WTC11 (cell line): ENCODE measurements at regions not wholly inside any gene's neighbourhood (a gene's known extent, or its start where the extent isn't known, plus 50 kb on each side); places are given as distances from the start of the nearest gene placed in this dataset.

Source experiments
- ATAC-seq: fragments of 200-7000 bp; cut with Tn5 transposase; 2 replicates; pipeline ENCODE4 v1.10.0; 2021; ENCODE audit warnings: mild to moderate bottlenecking, moderate library complexity
- CTCF ChIA-PET: fragments of 300-600 bp; sonication (Branson Sonifier 250); formaldehyde crosslinking; loops from one replicate; lab custom pipeline; 2021; ENCODE audit warnings: antibody characterized with exemption; lab: Charles Lee
- POLR2A ChIA-PET: fragments of 350-600 bp; sonication (Branson Sonifier 250); formaldehyde crosslinking; loops from one replicate; lab custom pipeline; 2021; ENCODE audit warnings: antibody characterized with exemption; lab: Charles Lee
- DNase-seq: peaks from one replicate; pipeline ENCODE4 v3.0.0; 2021; ENCODE audit warnings: low spot score
- H3K27ac Mint-ChIP-seq: 2 replicates; pipeline ENCODE4 v1.8.0; 2021; ENCODE audit warnings: mixed read lengths
- H3K27me3 Mint-ChIP-seq: 2 replicates; pipeline ENCODE4 v1.8.0; 2021; ENCODE audit warnings: low read depth, mild to moderate bottlenecking, moderate library complexity, mixed read lengths
- H3K36me3 Mint-ChIP-seq: 2 replicates; pipeline ENCODE4 v1.8.0; 2021; ENCODE audit warnings: mixed read lengths
- H3K4me1 Mint-ChIP-seq: 2 replicates; pipeline ENCODE4 v1.8.0; 2022; ENCODE audit warnings: mixed read lengths
- H3K4me3 Mint-ChIP-seq: 2 replicates; pipeline ENCODE4 v1.8.0; 2021; ENCODE audit warnings: mild to moderate bottlenecking, moderate library complexity, mixed read lengths
- H3K9me3 Mint-ChIP-seq: 2 replicates; pipeline ENCODE4 v1.8.0; 2021; ENCODE audit warnings: mixed read lengths
- AFF4 ChIP-seq: sonication (generic); formaldehyde crosslinking; IDR thresholded peaks from 2 replicates; pipeline ENCODE4 v1.8.1; 2023; ENCODE audit warnings: mild to moderate bottlenecking, missing genetic modification reagents, borderline replicate concordance
- ATF1 ChIP-seq: sonication (generic); formaldehyde crosslinking; IDR thresholded peaks from 2 replicates; pipeline ENCODE4 v1.8.1; 2023; ENCODE audit warnings: mild to moderate bottlenecking, moderate library complexity, missing genetic modification reagents
- FOXP1 ChIP-seq: sonication (generic); formaldehyde crosslinking; IDR thresholded peaks from 2 replicates; pipeline ENCODE4 v1.8.0; 2022; ENCODE audit warnings: missing genetic modification reagents, mild to moderate bottlenecking, moderate library complexity, borderline replicate concordance
- GRHL2 ChIP-seq: fragments of 250-450 bp; sonication (Bioruptor Pico); IDR thresholded peaks from 2 replicates; pipeline ENCODE4 v1.8.0; 2022; ENCODE audit warnings: mild to moderate bottlenecking, moderate library complexity; ENCODE audit not compliant: insufficient replicate concordance, severe bottlenecking
- HMGA2 ChIP-seq: fragments of 250-450 bp; sonication (Bioruptor Pico); IDR thresholded peaks from 2 replicates; pipeline ENCODE4 v1.4.0; 2021; ENCODE audit warnings: mild to moderate bottlenecking, moderate library complexity
- KAT7 ChIP-seq: sonication (generic); formaldehyde crosslinking; IDR thresholded peaks from 2 replicates; pipeline ENCODE4 v1.8.1; 2023; ENCODE audit warnings: missing genetic modification reagents, mild to moderate bottlenecking, borderline replicate concordance
- NFATC4 ChIP-seq: fragments of 250-450 bp; sonication (Bioruptor Pico); IDR thresholded peaks from 2 replicates; pipeline ENCODE4 v1.9.0; 2021; ENCODE audit warnings: mild to moderate bottlenecking
- RORB ChIP-seq: fragments of 250-450 bp; sonication (Bioruptor Pico); IDR thresholded peaks from 2 replicates; pipeline ENCODE4 v1.9.0; 2021; ENCODE audit warnings: mild to moderate bottlenecking
- SOX15 ChIP-seq: fragments of 250-450 bp; sonication (Bioruptor Pico); IDR thresholded peaks from 2 replicates; pipeline ENCODE4 v1.9.0; 2021; ENCODE audit warnings: mild to moderate bottlenecking
- TCF7 ChIP-seq: sonication (generic); formaldehyde crosslinking; IDR thresholded peaks from 2 replicates; pipeline ENCODE4 v1.8.0; 2022; ENCODE audit warnings: mild to moderate bottlenecking, low read depth, missing genetic modification reagents, moderate library complexity
- TEAD1 ChIP-seq: sonication (generic); formaldehyde crosslinking; IDR thresholded peaks from 2 replicates; pipeline ENCODE4 v1.8.0; 2022; ENCODE audit warnings: mild to moderate bottlenecking, missing genetic modification reagents
- USF1 ChIP-seq: sonication (generic); formaldehyde crosslinking; IDR thresholded peaks from 2 replicates; pipeline ENCODE4 v1.8.0; 2022; ENCODE audit warnings: mild to moderate bottlenecking, missing genetic modification reagents
- ZNF416 ChIP-seq: fragments of 250-450 bp; sonication (Bioruptor Pico); IDR thresholded peaks from 2 replicates; pipeline ENCODE4 v1.9.0; 2021; ENCODE audit warnings: mild to moderate bottlenecking, inconsistent platforms
- ZNF423 ChIP-seq: fragments of 250-450 bp; sonication (Bioruptor Pico); IDR thresholded peaks from 2 replicates; pipeline ENCODE4 v2.1.2; 2022; ENCODE audit warnings: mild to moderate bottlenecking, moderate library complexity
- TF ChIP-seq, protein P1 (sequence below): sonication (generic); formaldehyde crosslinking; IDR thresholded peaks from 2 replicates; pipeline ENCODE4 v1.8.0; 2022; ENCODE audit warnings: mild to moderate bottlenecking, missing genetic modification reagents
- TF ChIP-seq, protein P2 (sequence below): fragments of 250-450 bp; sonication (Bioruptor Pico); IDR thresholded peaks from 2 replicates; pipeline ENCODE4 v1.9.0; 2021; ENCODE audit warnings: moderate library complexity, mild to moderate bottlenecking, inconsistent platforms, borderline replicate concordance
- TF ChIP-seq, protein P3 (sequence below): sonication (generic); formaldehyde crosslinking; IDR thresholded peaks from 2 replicates; pipeline ENCODE4 v1.8.0; 2022; ENCODE audit warnings: missing genetic modification reagents
- TF ChIP-seq, protein P4 (sequence below): sonication (generic); formaldehyde crosslinking; IDR thresholded peaks from 2 replicates; pipeline ENCODE4 v1.8.1; 2022; ENCODE audit warnings: mild to moderate bottlenecking, missing genetic modification reagents, moderate library complexity, borderline replicate concordance
- TF ChIP-seq, protein P5 (sequence below): sonication (generic); formaldehyde crosslinking; IDR thresholded peaks from 2 replicates; pipeline ENCODE4 v1.8.1; 2022; ENCODE audit warnings: mild to moderate bottlenecking, moderate library complexity, missing genetic modification reagents

GRCh38 chr18:30446605-30447004 lies 595.9 kb downstream of the DSC3 start (continued):
- no peak for TF ChIP-seq RORB (CRISPR knock-in tag)

DNA sequence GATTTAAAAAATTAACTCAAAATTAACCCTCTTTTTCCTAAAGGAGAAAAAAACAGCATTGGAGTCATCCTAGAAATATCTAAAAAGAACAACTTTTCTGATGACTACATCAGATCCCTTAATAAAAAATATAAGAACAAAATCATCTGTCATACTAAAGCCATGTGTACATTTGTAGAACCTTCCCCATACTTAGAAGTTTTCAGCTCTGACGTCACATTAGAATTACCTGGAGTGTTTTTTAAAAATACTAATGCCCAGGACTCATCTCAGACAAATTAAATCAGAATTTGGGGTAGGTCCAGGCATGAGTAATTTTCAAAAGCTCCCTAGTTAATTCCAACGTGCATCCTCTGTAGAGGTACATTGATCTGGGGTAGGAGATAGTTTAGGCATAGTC lies 598.0 kb downstream of the DSC3 start:
- TF ChIP-seq, protein P1, sequence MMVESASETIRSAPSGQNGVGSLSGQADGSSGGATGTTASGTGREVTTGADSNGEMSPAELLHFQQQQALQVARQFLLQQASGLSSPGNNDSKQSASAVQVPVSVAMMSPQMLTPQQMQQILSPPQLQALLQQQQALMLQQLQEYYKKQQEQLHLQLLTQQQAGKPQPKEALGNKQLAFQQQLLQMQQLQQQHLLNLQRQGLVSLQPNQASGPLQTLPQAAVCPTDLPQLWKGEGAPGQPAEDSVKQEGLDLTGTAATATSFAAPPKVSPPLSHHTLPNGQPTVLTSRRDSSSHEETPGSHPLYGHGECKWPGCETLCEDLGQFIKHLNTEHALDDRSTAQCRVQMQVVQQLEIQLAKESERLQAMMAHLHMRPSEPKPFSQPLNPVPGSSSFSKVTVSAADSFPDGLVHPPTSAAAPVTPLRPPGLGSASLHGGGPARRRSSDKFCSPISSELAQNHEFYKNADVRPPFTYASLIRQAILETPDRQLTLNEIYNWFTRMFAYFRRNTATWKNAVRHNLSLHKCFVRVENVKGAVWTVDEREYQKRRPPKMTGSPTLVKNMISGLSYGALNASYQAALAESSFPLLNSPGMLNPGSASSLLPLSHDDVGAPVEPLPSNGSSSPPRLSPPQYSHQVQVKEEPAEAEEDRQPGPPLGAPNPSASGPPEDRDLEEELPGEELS (CRISPR knock-in tag) = no peak
- TF ChIP-seq TEAD1 (CRISPR knock-in tag) = no peak
- TF ChIP-seq ATF1 (CRISPR knock-in tag) = no peak
- TF ChIP-seq, protein P2, sequence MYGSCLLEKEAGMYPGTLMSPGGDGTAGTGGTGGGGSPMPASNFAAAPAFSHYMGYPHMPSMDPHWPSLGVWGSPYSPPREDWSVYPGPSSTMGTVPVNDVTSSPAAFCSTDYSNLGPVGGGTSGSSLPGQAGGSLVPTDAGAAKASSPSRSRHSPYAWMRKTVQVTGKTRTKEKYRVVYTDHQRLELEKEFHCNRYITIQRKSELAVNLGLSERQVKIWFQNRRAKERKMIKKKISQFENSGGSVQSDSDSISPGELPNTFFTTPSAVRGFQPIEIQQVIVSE (CRISPR knock-in tag) = no peak
- TF ChIP-seq NFATC4 = no peak
- no peak for TF ChIP-seq USF1
- no peak for TF ChIP-seq TCF7
- TF ChIP-seq, protein P3, sequence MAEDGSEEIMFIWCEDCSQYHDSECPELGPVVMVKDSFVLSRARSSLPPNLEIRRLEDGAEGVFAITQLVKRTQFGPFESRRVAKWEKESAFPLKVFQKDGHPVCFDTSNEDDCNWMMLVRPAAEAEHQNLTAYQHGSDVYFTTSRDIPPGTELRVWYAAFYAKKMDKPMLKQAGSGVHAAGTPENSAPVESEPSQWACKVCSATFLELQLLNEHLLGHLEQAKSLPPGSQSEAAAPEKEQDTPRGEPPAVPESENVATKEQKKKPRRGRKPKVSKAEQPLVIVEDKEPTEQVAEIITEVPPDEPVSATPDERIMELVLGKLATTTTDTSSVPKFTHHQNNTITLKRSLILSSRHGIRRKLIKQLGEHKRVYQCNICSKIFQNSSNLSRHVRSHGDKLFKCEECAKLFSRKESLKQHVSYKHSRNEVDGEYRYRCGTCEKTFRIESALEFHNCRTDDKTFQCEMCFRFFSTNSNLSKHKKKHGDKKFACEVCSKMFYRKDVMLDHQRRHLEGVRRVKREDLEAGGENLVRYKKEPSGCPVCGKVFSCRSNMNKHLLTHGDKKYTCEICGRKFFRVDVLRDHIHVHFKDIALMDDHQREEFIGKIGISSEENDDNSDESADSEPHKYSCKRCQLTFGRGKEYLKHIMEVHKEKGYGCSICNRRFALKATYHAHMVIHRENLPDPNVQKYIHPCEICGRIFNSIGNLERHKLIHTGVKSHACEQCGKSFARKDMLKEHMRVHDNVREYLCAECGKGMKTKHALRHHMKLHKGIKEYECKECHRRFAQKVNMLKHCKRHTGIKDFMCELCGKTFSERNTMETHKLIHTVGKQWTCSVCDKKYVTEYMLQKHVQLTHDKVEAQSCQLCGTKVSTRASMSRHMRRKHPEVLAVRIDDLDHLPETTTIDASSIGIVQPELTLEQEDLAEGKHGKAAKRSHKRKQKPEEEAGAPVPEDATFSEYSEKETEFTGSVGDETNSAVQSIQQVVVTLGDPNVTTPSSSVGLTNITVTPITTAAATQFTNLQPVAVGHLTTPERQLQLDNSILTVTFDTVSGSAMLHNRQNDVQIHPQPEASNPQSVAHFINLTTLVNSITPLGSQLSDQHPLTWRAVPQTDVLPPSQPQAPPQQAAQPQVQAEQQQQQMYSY = no peak
- TF ChIP-seq, protein P4, sequence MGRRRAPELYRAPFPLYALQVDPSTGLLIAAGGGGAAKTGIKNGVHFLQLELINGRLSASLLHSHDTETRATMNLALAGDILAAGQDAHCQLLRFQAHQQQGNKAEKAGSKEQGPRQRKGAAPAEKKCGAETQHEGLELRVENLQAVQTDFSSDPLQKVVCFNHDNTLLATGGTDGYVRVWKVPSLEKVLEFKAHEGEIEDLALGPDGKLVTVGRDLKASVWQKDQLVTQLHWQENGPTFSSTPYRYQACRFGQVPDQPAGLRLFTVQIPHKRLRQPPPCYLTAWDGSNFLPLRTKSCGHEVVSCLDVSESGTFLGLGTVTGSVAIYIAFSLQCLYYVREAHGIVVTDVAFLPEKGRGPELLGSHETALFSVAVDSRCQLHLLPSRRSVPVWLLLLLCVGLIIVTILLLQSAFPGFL = no peak
- TF ChIP-seq AFF4 (CRISPR knock-in tag) = no peak
- no peak for TF ChIP-seq ZNF416
- TF ChIP-seq SOX15 = no peak
- TF ChIP-seq HMGA2 (CRISPR knock-in tag) = no peak
- TF ChIP-seq, protein P5, sequence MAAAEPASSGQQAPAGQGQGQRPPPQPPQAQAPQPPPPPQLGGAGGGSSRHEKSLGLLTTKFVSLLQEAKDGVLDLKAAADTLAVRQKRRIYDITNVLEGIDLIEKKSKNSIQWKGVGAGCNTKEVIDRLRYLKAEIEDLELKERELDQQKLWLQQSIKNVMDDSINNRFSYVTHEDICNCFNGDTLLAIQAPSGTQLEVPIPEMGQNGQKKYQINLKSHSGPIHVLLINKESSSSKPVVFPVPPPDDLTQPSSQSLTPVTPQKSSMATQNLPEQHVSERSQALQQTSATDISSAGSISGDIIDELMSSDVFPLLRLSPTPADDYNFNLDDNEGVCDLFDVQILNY (CRISPR knock-in tag) = no peak
- TF ChIP-seq ZNF423 = no peak
- TF ChIP-seq GRHL2 (CRISPR knock-in tag) = no peak
- no peak for TF ChIP-seq FOXP1 (CRISPR knock-in tag)
- TF ChIP-seq KAT7 (CRISPR knock-in tag) = no peak
- Mint-ChIP-seq H3K4me1 (peaks cover 16% of the 10 kb centered on the region), H3K27ac (no peak overlapping the region), H3K36me3 (no peaks in the 10 kb centered on the region), H3K4me3 (no peak overlapping the region), H3K9me3 (no peaks in the 10 kb centered on the region), H3K27me3 (no peaks in the 10 kb centered on the region)
- ChIA-PET CTCF (no interaction called here), POLR2A (no interaction called here)
- ATAC-seq (no peak), DNase-seq (no peak)
